ENCODE measurements at regions not wholly inside any gene's neighbourhood (a gene's known extent, or its start where the extent isn't known, plus 50 kb on each side); places are given as distances from the start of the nearest gene placed in this dataset.
A peak's percentile ranks its signal among the peaks of the same experiment; 100 is the strongest.

- peak; percentile 59; the same call in 1 of the 2 replicates for ATAC-seq
- no peaks in the 10 kb centered on the region for H3K4me1 ChIP-seq (ENCODE audit: control insufficient read depth in 1 of 2, insufficient read depth in 2 of 2, low read length in 2 of 2)
- no peaks in the 10 kb centered on the region for H3K9me3 ChIP-seq (ENCODE audit: control insufficient read depth in 1 of 2, insufficient read depth in 1 of 2, low read depth in 1 of 2, low read length in 2 of 2)
- no peak overlapping the region for H3K9ac ChIP-seq (ENCODE audit: low read length)
- intact Hi-C loops (cut with micrococcal nuclease) = loop anchor here (1.0 to 10.0 kb wide), 5 partner anchors 223 to 920 kb away; no protein-coding TSS in a partner anchor
- ChIA-PET CTCF (interaction anchor here (0.6 to 3.1 kb wide), 27 partner anchors 9 to 1467 kb away, joined by 3 to 88 read pairs (median 4); partner anchors contain the start of gene ZBBX), RAD21 (ENCODE audit: low non-redundant PET in 1 of 2, low total read pairs in 2 of 2, uncharacterized antibody in 2 of 2, unreplicated experiment in 2 of 2) (interaction anchor here (0.5 to 1.5 kb wide), 4 partner anchors 25 to 636 kb away, joined by 3 to 10 read pairs (median 4); no protein-coding TSS in a partner anchor), POLR2A (interaction anchor here (0.6 to 1.3 kb wide), 2 partner anchors 328 to 334 kb away, joined by 3 to 6 read pairs; no protein-coding TSS in a partner anchor)
- H3K27me3 ChIP-seq (ENCODE audit: insufficient read depth, low read length) = peaks cover 25% of the 10 kb centered on the region
- no peak for TF ChIP-seq JUND (IDR thresholded peaks at IDR 0.05)
- TF ChIP-seq SIN3A (IDR thresholded peaks at IDR 0.05; ENCODE audit: low read depth) = no peak
- peak; percentile 35 to 76 (median 65); a peak in 5 of 6 replicates for TF ChIP-seq CTCF (IDR thresholded peaks at IDR 0.05 in 2 of 3, conservative IDR thresholded peaks at IDR 0.05 in 1 of 3; ENCODE audit: borderline replicate concordance in 1 of 3, insufficient read depth in 1 of 3, low read depth in 2 of 3, low read length in 2 of 3)
- TF ChIP-seq CBX3 (IDR thresholded peaks at IDR 0.05; ENCODE audit: low read depth) = no peak
- no peak for TF ChIP-seq CEBPB (IDR thresholded peaks at IDR 0.05; ENCODE audit: low read depth)
- TF ChIP-seq TCF7L2 (IDR thresholded peaks at IDR 0.05; ENCODE audit: borderline replicate concordance, extremely low read depth, insufficient read depth, insufficient read length) = no peak
- no peak for TF ChIP-seq EGR1 (IDR thresholded peaks at IDR 0.05; ENCODE audit: low read depth)
- TF ChIP-seq SP1 (IDR thresholded peaks at IDR 0.05; ENCODE audit: low read depth) = no peak
- peak; percentile 81 for TF ChIP-seq RAD21 (IDR thresholded peaks at IDR 0.05; ENCODE audit: low read depth)
- H3K36me3 ChIP-seq (ENCODE audit: control insufficient read depth in 1 of 2, insufficient read depth in 2 of 2, low read length in 2 of 2) = no peaks in the 10 kb centered on the region
- no peak for DNase-seq (ENCODE audit: low read depth, low spot score)
- H4K20me1 ChIP-seq (ENCODE audit: insufficient read depth) = no peaks in the 10 kb centered on the region
- no peaks in the 10 kb centered on the region for H3K9me2 ChIP-seq (ENCODE audit: insufficient read depth)
- no peaks in the 10 kb centered on the region for H3K79me2 ChIP-seq (ENCODE audit: insufficient read depth, low read length)
- no peak overlapping the region for H3K4me3 ChIP-seq (replicated peaks in 1 of 2; ENCODE audit: low read depth in 1 of 2, low read length in 2 of 2)
- H2AFZ ChIP-seq (ENCODE audit: low read depth, low read length, poor library complexity, severe bottlenecking) = no peak overlapping the region
- no TSS peak for BruUV-seq (replicated peaks)
- no peak overlapping the region for H3K27ac ChIP-seq (ENCODE audit: low read depth, low read length)
- H3K4me2 ChIP-seq (ENCODE audit: low read length) = no peak overlapping the region
Observed at GRCh38 chr3:168847291-168847883, 751.7 kb upstream of the GOLIM4 start.
